COR-L47 (cell line): ENCODE measurements at regions not wholly inside any gene's neighbourhood (a gene's known extent, or its start where the extent isn't known, plus 50 kb on each side); places are given as distances from the start of the nearest gene placed in this dataset.
"Not testable (repeated sequence)": the region's sequence is repeated elsewhere in the genome, so short reads cannot be mapped to it uniquely, and the experiment has no call there.

Experiments used
- DNase-seq: peaks from one replicate; lab custom pipeline; 2025; lab: John Stamatoyannopoulos, UW

- no peak for DNase-seq
Observed at GRCh38 chr5:158061451-158061850, 202.5 kb upstream of the CLINT1 start.

- DNase-seq = no peak
Observed at GRCh38 chr5:158060212-158060611, 201.3 kb upstream of the CLINT1 start.

DNA sequence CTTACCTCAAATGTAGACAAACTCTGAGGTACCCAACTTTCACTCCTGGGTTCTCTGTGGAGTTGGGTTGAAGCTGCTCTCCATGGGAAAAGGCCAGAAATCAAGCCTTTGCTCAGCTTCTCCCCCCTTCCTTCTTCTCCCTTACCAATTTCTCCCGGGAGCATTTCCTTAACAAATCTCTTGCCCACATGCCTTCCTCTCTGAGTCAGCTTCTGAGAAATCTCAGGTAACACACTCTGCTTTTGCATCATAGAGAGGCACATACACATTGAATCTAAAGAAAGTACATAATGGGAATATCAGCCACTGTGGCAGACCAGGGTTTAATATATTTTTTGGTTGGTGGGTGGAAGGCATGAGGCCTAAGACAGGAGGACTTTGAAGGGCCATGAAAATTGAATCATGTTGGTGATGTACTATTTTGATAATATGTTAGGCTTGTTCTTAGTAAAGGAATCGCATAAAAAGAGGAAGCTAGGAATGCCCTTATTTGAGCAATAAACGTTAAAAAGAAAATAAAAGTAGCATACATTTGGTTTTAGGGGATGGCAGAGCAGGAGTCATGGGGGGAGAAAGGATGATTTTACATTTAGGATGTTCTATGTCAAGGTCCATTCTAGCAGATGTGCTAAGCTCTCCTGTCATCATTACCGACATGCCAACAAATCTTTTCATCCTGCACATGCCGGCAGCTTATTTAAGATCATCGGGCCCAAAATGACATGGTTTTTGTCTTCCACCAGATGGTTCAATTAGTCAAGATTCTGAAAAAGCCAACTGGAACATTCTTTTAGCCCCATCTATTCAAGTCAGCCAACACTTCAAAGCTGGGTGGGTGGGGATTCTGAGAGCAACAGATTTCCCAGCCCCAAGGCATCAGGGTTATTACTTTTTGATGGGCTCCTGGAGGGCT is 199.5 kb upstream of the CLINT1 start:
- DNase-seq = no peak

DNA sequence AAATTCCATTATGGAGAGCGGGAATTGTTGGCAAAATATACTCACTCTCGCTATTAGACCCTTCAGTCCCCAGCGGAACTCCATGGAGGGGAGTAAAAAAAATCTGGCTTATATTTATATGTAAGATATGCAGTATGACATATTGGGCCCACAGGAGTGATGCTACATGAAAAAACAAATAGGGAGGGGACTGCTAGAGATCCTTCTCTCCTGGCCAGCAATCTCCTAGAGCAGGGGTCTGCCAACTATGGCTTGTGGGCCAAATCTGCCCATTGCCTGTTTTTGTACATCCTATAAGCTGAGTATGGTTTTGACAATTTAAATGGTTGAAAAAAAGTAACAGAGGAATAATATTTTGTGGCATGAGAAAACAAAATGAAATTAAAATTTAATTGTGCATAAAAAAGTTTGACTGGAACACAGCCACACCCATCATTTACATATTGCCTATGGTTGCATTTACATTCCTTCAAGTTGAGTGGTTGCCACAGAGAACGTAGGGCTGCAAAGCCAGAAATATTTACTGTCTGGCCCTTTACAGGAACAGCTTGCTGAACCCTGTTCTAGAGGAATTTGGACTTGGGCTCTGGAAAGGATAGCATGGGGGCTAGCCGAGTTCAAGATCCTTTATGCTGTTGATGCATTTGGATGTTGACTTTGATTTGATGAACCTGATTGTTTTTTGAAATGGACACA is 197.3 kb upstream of the CLINT1 start:
- DNase-seq = no peak

DNA sequence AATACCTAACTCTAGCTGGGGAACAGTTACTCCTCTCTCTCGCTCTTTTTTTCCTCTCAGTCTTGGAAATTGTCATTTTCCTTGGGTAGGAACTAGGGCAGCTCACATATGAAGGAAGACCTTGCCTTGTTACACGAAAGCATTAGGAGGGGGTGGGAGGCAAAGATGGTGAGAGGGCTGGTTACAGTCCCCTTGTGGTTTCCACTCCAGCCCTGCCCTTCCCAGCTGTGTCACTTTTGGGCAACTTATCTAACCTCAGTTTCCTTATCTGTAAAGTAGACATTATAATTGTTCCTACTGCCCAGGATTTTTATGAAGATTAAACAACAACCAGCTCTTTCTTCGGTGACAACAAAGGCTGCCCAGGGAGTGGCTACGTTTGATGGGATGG is 196.2 kb upstream of the CLINT1 start:
- no peak for DNase-seq

DNA sequence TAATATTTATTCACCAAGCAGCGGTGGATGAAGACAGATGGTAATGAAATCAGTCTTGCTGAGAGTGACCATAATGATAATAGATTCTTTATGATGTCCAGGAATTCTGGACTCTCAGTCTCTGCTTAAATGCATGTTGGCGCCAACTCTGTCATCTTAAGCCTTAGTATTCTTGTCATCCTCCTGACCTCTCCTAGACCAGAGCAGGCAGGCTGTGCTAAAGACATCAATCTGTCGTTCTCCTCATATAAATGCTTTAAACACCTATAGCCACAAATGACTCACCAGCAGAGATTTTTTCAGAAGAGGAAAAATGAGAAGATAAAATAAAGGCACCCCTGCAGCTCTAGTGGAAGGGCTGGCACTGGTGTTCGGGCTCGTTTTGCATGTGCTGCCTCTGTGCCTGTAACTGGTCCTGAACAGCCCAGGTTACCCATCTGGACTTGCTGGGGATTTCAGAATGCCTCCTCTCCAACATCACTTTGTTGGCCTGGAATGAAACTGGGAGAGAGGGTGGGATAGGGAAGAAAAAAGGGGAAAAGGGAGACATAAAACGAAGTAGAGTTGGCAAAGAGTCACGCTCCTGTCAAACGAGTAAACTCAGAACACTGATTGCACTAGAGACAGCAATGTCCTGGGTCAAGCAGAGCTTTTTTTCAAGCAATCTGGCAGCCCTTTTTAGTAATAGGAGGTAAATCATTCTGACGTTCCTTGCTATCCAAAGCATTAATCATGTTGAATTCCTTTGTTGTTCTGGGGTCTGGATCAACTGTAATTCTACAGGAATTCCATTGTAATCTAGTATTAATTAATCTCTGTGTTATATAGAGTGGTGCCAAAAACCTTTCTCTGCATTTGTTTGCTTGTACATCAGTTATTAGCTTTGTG is 195.5 kb upstream of the CLINT1 start:
- DNase-seq = no peak

- no peak for DNase-seq
Observed at GRCh38 chr5:158051036-158051435, 192.1 kb upstream of the CLINT1 start.

GRCh38 chr5:158050421-158050820 is 191.5 kb upstream of the CLINT1 start:
- DNase-seq = no peak

GRCh38 chr5:158049459-158049858 is 190.5 kb upstream of the CLINT1 start:
- no peak for DNase-seq

GRCh38 chr5:158045696-158046095 is 186.8 kb upstream of the CLINT1 start:
- DNase-seq = no peak

GRCh38 chr5:158039911-158040347 is 181.0 kb upstream of the CLINT1 start:
- DNase-seq = no peak

- DNase-seq = no peak
Observed at GRCh38 chr5:158039441-158039840, 180.5 kb upstream of the CLINT1 start.

- DNase-seq = not testable (repeated sequence)
Observed at GRCh38 chr5:158036983-158037595, 178.1 kb upstream of the CLINT1 start.

DNA sequence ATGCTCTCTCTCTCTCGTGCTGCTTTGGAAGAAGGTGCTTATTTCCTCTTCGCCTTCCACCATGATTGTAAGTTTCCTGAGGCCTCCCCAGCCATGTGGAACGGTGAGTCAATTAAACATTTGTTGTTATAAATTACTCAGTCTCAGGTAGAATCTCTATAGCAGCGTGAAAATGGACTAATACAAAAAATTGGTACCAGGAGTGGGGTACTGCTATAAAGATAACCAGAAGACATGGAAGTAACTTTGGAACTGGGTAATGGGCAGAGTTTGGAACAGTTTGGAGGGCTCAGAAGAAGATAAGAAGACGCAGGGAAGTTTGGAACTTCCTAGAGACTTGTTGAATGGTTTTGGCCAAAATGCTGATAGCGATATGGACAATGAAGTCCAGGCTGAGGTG is 175.6 kb upstream of the CLINT1 start:
- not testable (repeated sequence) for DNase-seq

GRCh38 chr5:158033724-158034123 is 174.8 kb upstream of the CLINT1 start:
- no peak for DNase-seq

- no peak for DNase-seq
Observed at GRCh38 chr5:158033076-158033475, 174.1 kb upstream of the CLINT1 start.

GRCh38 chr5:158032246-158032645 is 173.3 kb upstream of the CLINT1 start:
- DNase-seq = no peak

DNA sequence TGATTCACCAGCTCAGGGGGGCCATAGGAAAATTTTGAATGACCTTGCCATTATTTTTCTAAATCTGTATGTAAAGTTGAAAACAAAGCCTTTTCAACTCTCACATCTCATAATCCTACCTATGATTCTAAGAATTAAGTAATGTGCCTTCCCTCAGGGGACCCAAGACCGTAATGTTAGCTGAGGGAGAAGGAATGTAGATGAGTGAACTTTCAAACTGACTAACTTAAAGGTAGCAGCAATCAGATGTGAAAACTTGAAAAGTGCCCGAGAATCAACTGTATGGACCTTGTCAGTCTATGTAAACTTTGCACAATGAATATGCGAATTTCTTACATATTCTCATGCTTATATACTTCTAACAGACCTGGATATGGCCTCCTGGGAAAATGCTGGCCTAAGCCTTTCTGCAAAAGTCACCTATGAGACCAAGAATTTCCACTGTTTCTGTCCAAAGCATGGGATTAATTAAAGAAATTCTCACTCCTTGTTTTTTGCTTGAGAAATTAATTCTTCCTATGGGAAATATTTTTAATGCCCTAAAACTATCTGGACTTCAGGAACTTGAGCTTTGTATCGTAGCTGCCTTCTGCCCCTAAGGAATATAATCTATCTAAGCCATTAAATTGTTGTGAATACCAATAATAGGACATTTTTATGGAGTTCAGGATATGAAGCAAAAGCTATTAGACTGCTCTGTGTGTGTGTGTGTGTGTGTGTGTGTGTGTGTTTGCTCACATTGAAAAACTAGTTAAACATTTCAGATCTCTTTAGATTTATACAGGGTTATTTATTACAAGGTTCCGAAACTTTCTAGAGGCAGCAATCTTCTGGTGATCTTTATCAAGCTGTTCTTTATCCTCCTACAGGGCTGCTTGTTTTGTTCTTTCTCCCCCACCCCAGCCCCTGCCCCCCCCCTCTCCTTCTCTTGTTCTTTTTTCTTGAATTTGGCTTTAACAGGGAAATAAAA is 169.1 kb upstream of the CLINT1 start:
- no peak for DNase-seq

- no peak for DNase-seq
Observed at GRCh38 chr5:158026304-158027031, 167.5 kb upstream of the CLINT1 start.

DNA sequence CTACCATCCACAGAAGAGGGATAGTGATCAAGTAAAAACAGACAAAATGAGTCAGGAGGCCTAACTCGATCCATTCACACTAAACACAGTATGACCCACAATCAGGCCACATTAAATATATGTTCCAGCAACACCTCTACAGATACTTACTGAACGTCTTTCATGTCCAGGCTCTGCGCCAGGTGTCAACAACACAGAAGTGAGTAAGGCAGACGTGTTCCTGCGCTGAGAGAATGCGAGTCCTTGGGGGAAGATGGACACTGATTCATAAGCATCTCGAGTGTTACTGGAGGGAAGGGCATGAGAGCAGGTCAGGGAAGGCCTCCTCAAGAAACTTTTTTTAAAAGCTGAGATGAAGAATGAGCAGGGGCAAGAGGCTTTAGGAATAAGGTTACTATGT is 164.3 kb upstream of the CLINT1 start:
- DNase-seq = no peak
